HEK293T (cell line): ENCODE measurements at regions not wholly inside any gene's neighbourhood (a gene's known extent, or its start where the extent isn't known, plus 50 kb on each side); places are given as distances from the start of the nearest gene placed in this dataset.

Source experiments
- CTCF ChIA-PET: fragments of 350-600 bp; formaldehyde crosslinking; extraction: SDS; loops from one replicate; lab custom pipeline; 2021; ENCODE audit warnings: antibody characterized with exemption, inconsistent platforms; lab: Yijun Ruan, JAX
- POLR2A ChIA-PET: fragments of 350-600 bp; formaldehyde crosslinking; extraction: SDS; loops from one replicate; lab custom pipeline; 2020; ENCODE audit warnings: antibody characterized with exemption, inconsistent platforms; lab: Yijun Ruan, JAX
- DNase-seq: peaks from one replicate; pipeline ENCODE4 v3.0.0; 2012; ENCODE audit warnings: mixed read lengths; ENCODE audit errors: extremely low spot score
- ARNT ChIP-seq: fragments of 450-650 bp; IDR thresholded peaks from 2 replicates; pipeline ENCODE4 v1.6.1; 2017; ENCODE audit warnings: mild to moderate bottlenecking
- BHLHE40 ChIP-seq: fragments of 450-650 bp; IDR thresholded peaks from 2 replicates; pipeline ENCODE4 v1.6.1; 2016; ENCODE audit warnings: mild to moderate bottlenecking, moderate library complexity, borderline replicate concordance
- CTBP1 ChIP-seq: fragments of 450-650 bp; IDR thresholded peaks from 2 replicates; pipeline ENCODE4 v1.6.1; 2016; ENCODE audit warnings: borderline replicate concordance
- ELF4 ChIP-seq: fragments of 450-650 bp; IDR thresholded peaks from 2 replicates; pipeline ENCODE4 v1.6.1; 2017; ENCODE audit warnings: antibody characterized with exemption
- FOXA1 ChIP-seq: fragments of 450-650 bp; IDR thresholded peaks from 2 replicates; pipeline ENCODE4 v1.6.1; 2016; ENCODE audit warnings: mild to moderate bottlenecking
- FOXK2 ChIP-seq: fragments of 450-650 bp; IDR thresholded peaks from 2 replicates; pipeline ENCODE4 v1.6.1; 2016; ENCODE audit warnings: mild to moderate bottlenecking
- FOXM1 ChIP-seq: fragments of 450-650 bp; IDR thresholded peaks from 2 replicates; pipeline ENCODE4 v1.6.1; 2017; ENCODE audit warnings: mild to moderate bottlenecking, borderline replicate concordance
- HDGF ChIP-seq: fragments of 450-650 bp; IDR thresholded peaks from 2 replicates; pipeline ENCODE4 v1.6.1; 2017; ENCODE audit warnings: antibody characterized with exemption, borderline replicate concordance
- L3MBTL2 ChIP-seq: fragments of 450-650 bp; conservative IDR thresholded peaks from 2 replicates; pipeline ENCODE4 v1.6.1; 2016; ENCODE audit warnings: mild to moderate bottlenecking
- LEF1 ChIP-seq: fragments of 450-650 bp; IDR thresholded peaks from 2 replicates; pipeline ENCODE4 v1.6.1; 2017; ENCODE audit warnings: mild to moderate bottlenecking, borderline replicate concordance
- NFRKB ChIP-seq: fragments of 450-650 bp; IDR thresholded peaks from 2 replicates; pipeline ENCODE4 v1.6.1; 2016; ENCODE audit warnings: mild to moderate bottlenecking, moderate library complexity
- PKNOX1 ChIP-seq: fragments of 450-650 bp; IDR thresholded peaks from 2 replicates; pipeline ENCODE4 v1.6.1; 2016
- SP1 ChIP-seq: fragments of 450-650 bp; IDR thresholded peaks from 2 replicates; pipeline ENCODE4 v1.6.1; 2017
- SUZ12 ChIP-seq: fragments of 450-650 bp; IDR thresholded peaks from 2 replicates; pipeline ENCODE4 v1.6.1; 2016; ENCODE audit warnings: mild to moderate bottlenecking
- TARDBP ChIP-seq: fragments of 450-650 bp; IDR thresholded peaks from 2 replicates; pipeline ENCODE4 v1.6.1; 2016
- ZNF384 ChIP-seq: fragments of 450-650 bp; IDR thresholded peaks from 2 replicates; pipeline ENCODE4 v1.6.1; 2016

- CTCF ChIA-PET = no interaction called here
- no peak for DNase-seq
- POLR2A ChIA-PET = no interaction called here
- TF ChIP-seq ELF4 (no peak), FOXM1 (no peak), BHLHE40 (no peak), NFRKB (no peak), SP1 (no peak), ARNT (no peak), L3MBTL2 (no peak)
These were observed 585.6 kb downstream of the DHX35 start for GRCh38 chr20:39547546-39548408.

GRCh38 chr20:39541136-39541803 is 579.1 kb downstream of the DHX35 start:
- TF ChIP-seq FOXM1 = no peak
- no peak for TF ChIP-seq SP1
- TF ChIP-seq FOXA1 = no peak
- TF ChIP-seq ARNT = no peak
- TF ChIP-seq SUZ12 = no peak
- no peak for TF ChIP-seq ZNF384
- TF ChIP-seq BHLHE40 = no peak
- TF ChIP-seq HDGF = no peak
- POLR2A ChIA-PET = no interaction called here
- DNase-seq = no peak
- CTCF ChIA-PET = no interaction called here

GRCh38 chr20:39538317-39538716 is 576.2 kb downstream of the DHX35 start:
- ChIA-PET CTCF (no interaction called here), POLR2A (no interaction called here)
- TF ChIP-seq LEF1 = no peak
- no peak for TF ChIP-seq ZNF384
- TF ChIP-seq ARNT = no peak
- no peak for TF ChIP-seq FOXM1
- no peak for TF ChIP-seq SUZ12
- no peak for TF ChIP-seq L3MBTL2
- TF ChIP-seq FOXK2 = no peak
- no peak for TF ChIP-seq TARDBP
- no peak for TF ChIP-seq PKNOX1
- TF ChIP-seq SP1 = no peak
- no peak for TF ChIP-seq BHLHE40
- TF ChIP-seq FOXA1 = no peak
- no peak for TF ChIP-seq CTBP1
- TF ChIP-seq ELF4 = no peak
- no peak for TF ChIP-seq HDGF
- no peak for TF ChIP-seq NFRKB
- DNase-seq = no peak

- TF ChIP-seq CTBP1 (no peak), BHLHE40 (no peak), PKNOX1 (no peak)
- CTCF ChIA-PET = no interaction called here
- POLR2A ChIA-PET = no interaction called here
- DNase-seq = no peak
These were observed 573.2 kb downstream of the DHX35 start for GRCh38 chr20:39535301-39535700.

- ChIA-PET POLR2A (no interaction called here), CTCF (no interaction called here)
- TF ChIP-seq SUZ12 (no peak), ARNT (no peak), NFRKB (no peak), SP1 (no peak), LEF1 (no peak), BHLHE40 (no peak), FOXK2 (no peak), HDGF (no peak)
- no peak for DNase-seq
These were observed 572.7 kb downstream of the DHX35 start for GRCh38 chr20:39534846-39535245.

- no peak for TF ChIP-seq L3MBTL2
- TF ChIP-seq LEF1 = no peak
- no peak for TF ChIP-seq SUZ12
- POLR2A ChIA-PET = no interaction called here
- CTCF ChIA-PET = no interaction called here
- DNase-seq = no peak
These were observed 571.7 kb downstream of the DHX35 start for GRCh38 chr20:39533858-39534257.

- POLR2A ChIA-PET = no interaction called here
- CTCF ChIA-PET = no interaction called here
- no peak for TF ChIP-seq L3MBTL2
- TF ChIP-seq ARNT = no peak
- TF ChIP-seq HDGF = no peak
- no peak for TF ChIP-seq PKNOX1
- TF ChIP-seq ZNF384 = no peak
- TF ChIP-seq SUZ12 = no peak
- TF ChIP-seq ELF4 = no peak
- TF ChIP-seq LEF1 = no peak
- TF ChIP-seq CTBP1 = no peak
- no peak for TF ChIP-seq NFRKB
- TF ChIP-seq SP1 = no peak
- no peak for TF ChIP-seq FOXM1
- TF ChIP-seq FOXK2 = no peak
- no peak for TF ChIP-seq FOXA1
- no peak for TF ChIP-seq TARDBP
- no peak for TF ChIP-seq BHLHE40
- no peak for DNase-seq
These were observed 570.1 kb downstream of the DHX35 start for GRCh38 chr20:39532205-39532604.
